ENCODE measurements at regions not wholly inside any gene's neighbourhood (a gene's known extent, or its start where the extent isn't known, plus 50 kb on each side); places are given as distances from the start of the nearest gene placed in this dataset.

DNA sequence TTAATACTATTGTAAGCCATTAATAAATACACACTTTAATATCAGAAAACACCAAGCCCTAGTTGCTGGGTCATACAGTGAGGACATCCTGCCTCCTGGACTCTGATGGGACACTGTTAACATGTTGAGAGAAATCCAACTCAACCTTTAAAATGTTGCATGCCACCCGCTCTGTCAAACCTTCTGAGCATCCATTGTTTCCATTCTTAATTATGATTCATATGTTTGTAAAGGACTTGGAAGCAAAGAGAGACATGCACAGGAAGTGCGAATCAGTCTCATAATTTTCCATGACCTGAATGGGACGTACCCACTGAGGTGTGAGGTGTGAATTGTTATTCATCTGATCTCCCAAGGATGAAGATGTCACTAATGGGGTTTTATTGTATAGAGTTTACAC is 186.4 kb downstream of the CAAP1 start (continued):
- no peak for TF ChIP-seq ZNF219 (CRISPR knock-in tag; IDR thresholded peaks at IDR 0.05; ENCODE audit: borderline replicate concordance)

DNA sequence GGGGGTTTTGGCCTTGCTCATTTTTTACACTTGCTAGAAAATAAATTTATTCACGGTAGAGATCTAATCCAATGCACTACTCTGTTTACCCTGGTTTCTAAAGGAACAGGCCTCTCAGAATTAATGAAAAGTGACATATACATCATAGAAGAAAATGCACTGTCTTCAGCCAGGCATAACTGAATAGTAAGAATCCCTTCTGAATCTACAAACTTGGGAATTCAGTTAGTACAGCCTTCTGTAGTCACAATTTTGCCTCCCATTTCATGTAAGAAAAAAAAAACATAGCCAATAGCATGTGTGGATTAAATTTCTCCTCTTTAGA is 197.3 kb downstream of the CAAP1 start:
- no peaks in the 10 kb centered on the region for H3K4me1 Mint-ChIP-seq
- CTCF ChIA-PET: interaction anchor here (1.1 kb wide), 1 partner anchor 28 kb away, joined by 3 read pairs; no protein-coding TSS in a partner anchor
- POLR2A ChIA-PET: no interaction called here
- H3K9me3 Mint-ChIP-seq: peaks cover 36% of the 10 kb centered on the region
- DNase-seq (ENCODE audit: low spot score): no peak
- no peak for ATAC-seq
- no peak overlapping the region for H3K27ac Mint-ChIP-seq
- TF ChIP-seq OVOL2 (CRISPR knock-in tag; IDR thresholded peaks at IDR 0.05; ENCODE audit: borderline replicate concordance) (no peak), MXD4 (CRISPR knock-in tag; IDR thresholded peaks at IDR 0.05; ENCODE audit: borderline replicate concordance) (no peak), SP1 (CRISPR knock-in tag; conservative IDR thresholded peaks at IDR 0.05) (no peak), ZNF219 (CRISPR knock-in tag; IDR thresholded peaks at IDR 0.05; ENCODE audit: borderline replicate concordance) (no peak)
- TF ChIP-seq, protein P1, sequence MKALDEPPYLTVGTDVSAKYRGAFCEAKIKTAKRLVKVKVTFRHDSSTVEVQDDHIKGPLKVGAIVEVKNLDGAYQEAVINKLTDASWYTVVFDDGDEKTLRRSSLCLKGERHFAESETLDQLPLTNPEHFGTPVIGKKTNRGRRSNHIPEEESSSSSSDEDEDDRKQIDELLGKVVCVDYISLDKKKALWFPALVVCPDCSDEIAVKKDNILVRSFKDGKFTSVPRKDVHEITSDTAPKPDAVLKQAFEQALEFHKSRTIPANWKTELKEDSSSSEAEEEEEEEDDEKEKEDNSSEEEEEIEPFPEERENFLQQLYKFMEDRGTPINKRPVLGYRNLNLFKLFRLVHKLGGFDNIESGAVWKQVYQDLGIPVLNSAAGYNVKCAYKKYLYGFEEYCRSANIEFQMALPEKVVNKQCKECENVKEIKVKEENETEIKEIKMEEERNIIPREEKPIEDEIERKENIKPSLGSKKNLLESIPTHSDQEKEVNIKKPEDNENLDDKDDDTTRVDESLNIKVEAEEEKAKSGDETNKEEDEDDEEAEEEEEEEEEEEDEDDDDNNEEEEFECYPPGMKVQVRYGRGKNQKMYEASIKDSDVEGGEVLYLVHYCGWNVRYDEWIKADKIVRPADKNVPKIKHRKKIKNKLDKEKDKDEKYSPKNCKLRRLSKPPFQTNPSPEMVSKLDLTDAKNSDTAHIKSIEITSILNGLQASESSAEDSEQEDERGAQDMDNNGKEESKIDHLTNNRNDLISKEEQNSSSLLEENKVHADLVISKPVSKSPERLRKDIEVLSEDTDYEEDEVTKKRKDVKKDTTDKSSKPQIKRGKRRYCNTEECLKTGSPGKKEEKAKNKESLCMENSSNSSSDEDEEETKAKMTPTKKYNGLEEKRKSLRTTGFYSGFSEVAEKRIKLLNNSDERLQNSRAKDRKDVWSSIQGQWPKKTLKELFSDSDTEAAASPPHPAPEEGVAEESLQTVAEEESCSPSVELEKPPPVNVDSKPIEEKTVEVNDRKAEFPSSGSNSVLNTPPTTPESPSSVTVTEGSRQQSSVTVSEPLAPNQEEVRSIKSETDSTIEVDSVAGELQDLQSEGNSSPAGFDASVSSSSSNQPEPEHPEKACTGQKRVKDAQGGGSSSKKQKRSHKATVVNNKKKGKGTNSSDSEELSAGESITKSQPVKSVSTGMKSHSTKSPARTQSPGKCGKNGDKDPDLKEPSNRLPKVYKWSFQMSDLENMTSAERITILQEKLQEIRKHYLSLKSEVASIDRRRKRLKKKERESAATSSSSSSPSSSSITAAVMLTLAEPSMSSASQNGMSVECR (CRISPR knock-in tag; IDR thresholded peaks at IDR 0.05; ENCODE audit: borderline replicate concordance): no peak
- TF ChIP-seq, protein P2, sequence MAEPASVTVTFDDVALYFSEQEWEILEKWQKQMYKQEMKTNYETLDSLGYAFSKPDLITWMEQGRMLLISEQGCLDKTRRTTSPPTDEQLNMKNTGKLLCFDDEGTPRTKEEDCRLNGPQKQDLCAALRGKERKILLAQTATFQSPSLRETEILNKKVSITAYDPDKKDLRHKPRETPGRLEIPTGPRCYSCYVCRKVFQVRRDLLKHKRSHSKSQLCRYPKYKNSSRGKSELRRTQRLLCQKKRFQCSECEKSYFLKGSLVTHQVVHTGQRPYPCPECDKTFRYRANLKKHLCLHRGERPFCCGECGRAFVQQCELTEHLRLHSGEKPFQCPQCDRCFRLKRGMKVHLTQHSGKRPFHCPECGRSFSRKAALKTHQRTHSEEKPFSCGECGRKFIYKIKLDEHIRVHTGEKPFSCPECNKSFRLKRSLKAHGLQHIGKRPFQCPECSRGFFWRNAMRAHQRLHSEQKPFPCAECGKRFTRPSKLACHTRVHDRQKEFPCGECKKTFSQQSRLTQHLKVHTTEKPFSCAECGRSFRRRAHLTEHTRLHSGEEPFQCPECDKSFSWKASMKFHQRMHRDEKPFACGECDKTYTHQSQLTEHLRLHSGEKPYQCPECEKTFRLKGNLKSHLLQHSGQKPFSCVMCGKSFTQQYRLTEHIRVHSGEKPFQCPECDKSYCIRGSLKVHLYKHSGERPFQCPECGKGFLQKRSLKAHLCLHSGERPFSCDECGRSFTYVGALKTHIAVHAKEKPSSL (CRISPR knock-in tag; conservative IDR thresholded peaks at IDR 0.05): no peak
- no peak overlapping the region for H3K4me3 Mint-ChIP-seq
- peaks cover 22% of the 10 kb centered on the region for H3K36me3 Mint-ChIP-seq
- H3K27me3 Mint-ChIP-seq (ENCODE audit: low read depth): no peaks in the 10 kb centered on the region; the same call in 1 of the 2 replicates

DNA sequence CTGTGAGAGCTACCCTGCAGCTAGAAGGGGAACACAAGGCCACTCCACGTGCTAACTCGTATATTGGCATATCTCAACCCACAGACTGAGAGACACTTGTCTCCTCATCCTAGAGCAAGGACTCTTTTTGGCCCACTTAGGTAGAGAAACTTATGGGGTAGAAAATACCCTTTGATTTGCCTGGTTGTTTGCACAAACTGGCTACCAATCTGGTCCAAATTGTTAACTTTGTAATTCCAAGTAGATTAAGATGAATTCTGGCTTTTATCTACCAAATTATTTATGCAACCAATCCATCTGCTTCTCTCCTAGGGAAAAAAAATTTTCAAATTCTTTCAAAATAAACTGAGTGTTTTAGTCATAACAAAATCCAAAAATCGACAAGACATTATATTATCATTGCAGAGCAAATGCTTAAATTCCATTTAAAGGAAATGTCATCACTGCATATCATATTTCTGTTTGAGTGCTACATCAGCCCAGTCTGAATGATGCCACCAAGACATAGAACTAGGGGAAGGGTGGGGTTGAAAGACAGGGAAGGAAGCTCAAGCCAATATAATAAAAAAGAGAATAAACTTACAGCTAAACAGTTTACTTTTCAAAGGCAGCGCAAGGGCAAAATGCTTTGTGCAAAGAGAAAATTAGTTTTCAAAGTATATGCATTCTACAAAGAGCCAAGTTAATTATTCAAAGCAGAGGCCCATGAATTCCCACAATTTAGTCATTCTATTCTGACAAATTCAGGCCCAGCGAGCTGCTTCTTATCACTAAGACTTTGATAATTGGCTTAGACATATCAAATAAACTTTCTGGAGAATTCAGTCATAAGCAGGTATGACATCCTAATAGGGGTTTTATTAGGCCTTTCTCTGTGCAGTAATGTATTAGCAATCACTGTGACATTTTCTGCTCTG is 198.0 kb downstream of the CAAP1 start:
- H3K27ac Mint-ChIP-seq: no peak overlapping the region
- ATAC-seq (no peak), DNase-seq (ENCODE audit: low spot score) (no peak)
- H3K9me3 Mint-ChIP-seq: peaks cover 30% of the 10 kb centered on the region
- ChIA-PET CTCF (interaction anchor here (1.1 kb wide), 1 partner anchor 29 kb away, joined by 3 read pairs; no protein-coding TSS in a partner anchor), POLR2A (no interaction called here)
- H3K36me3 Mint-ChIP-seq: peaks cover 17% of the 10 kb centered on the region
- no peaks in the 10 kb centered on the region; the same call in 1 of the 2 replicates for H3K27me3 Mint-ChIP-seq (ENCODE audit: low read depth)
- no peaks in the 10 kb centered on the region for H3K4me1 Mint-ChIP-seq
- TF ChIP-seq, protein P3, sequence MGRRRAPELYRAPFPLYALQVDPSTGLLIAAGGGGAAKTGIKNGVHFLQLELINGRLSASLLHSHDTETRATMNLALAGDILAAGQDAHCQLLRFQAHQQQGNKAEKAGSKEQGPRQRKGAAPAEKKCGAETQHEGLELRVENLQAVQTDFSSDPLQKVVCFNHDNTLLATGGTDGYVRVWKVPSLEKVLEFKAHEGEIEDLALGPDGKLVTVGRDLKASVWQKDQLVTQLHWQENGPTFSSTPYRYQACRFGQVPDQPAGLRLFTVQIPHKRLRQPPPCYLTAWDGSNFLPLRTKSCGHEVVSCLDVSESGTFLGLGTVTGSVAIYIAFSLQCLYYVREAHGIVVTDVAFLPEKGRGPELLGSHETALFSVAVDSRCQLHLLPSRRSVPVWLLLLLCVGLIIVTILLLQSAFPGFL (CRISPR knock-in tag; IDR thresholded peaks at IDR 0.05; ENCODE audit: borderline replicate concordance): no peak
- no peak for TF ChIP-seq NFE2L1 (CRISPR knock-in tag; IDR thresholded peaks at IDR 0.05)
- H3K4me3 Mint-ChIP-seq: no peak overlapping the region

DNA sequence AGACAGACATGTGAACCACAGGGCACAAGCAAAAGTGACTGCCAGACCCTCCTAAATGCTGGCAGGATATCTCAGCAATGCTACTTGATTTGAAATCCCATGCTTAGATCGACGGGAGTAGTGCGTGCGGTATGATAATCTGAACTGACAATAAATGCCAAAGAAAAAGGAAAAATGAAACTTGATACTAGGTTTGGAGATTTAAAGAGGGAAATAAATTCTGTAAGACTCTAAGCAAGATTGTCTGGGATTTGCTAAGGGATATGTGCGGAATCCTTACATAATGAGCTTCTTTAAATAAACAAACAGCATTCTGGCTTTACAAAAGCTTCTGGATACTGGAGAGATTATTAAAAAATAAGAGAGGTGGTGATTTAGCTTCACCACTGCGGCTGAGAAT is 203.6 kb downstream of the CAAP1 start:
- Mint-ChIP-seq H3K4me1 (no peaks in the 10 kb centered on the region), H3K9me3 (no peaks in the 10 kb centered on the region), H3K36me3 (no peaks in the 10 kb centered on the region), H3K27me3 (ENCODE audit: low read depth) (no peaks in the 10 kb centered on the region; the same call in 1 of the 2 replicates), H3K27ac (no peak overlapping the region), H3K4me3 (no peak overlapping the region)
- DNase-seq (ENCODE audit: low spot score): no peak
- ATAC-seq: no peak
- ChIA-PET POLR2A (no interaction called here), CTCF (no interaction called here)
- TF ChIP-seq NFATC4 (CRISPR knock-in tag; IDR thresholded peaks at IDR 0.05): no peak
- no peak for TF ChIP-seq ZNF232 (CRISPR knock-in tag; IDR thresholded peaks at IDR 0.05)
- no peak for TF ChIP-seq NR1H2 (CRISPR knock-in tag; IDR thresholded peaks at IDR 0.05)
- no peak for TF ChIP-seq ZNF416 (CRISPR knock-in tag; IDR thresholded peaks at IDR 0.05)
- TF ChIP-seq, protein P4, sequence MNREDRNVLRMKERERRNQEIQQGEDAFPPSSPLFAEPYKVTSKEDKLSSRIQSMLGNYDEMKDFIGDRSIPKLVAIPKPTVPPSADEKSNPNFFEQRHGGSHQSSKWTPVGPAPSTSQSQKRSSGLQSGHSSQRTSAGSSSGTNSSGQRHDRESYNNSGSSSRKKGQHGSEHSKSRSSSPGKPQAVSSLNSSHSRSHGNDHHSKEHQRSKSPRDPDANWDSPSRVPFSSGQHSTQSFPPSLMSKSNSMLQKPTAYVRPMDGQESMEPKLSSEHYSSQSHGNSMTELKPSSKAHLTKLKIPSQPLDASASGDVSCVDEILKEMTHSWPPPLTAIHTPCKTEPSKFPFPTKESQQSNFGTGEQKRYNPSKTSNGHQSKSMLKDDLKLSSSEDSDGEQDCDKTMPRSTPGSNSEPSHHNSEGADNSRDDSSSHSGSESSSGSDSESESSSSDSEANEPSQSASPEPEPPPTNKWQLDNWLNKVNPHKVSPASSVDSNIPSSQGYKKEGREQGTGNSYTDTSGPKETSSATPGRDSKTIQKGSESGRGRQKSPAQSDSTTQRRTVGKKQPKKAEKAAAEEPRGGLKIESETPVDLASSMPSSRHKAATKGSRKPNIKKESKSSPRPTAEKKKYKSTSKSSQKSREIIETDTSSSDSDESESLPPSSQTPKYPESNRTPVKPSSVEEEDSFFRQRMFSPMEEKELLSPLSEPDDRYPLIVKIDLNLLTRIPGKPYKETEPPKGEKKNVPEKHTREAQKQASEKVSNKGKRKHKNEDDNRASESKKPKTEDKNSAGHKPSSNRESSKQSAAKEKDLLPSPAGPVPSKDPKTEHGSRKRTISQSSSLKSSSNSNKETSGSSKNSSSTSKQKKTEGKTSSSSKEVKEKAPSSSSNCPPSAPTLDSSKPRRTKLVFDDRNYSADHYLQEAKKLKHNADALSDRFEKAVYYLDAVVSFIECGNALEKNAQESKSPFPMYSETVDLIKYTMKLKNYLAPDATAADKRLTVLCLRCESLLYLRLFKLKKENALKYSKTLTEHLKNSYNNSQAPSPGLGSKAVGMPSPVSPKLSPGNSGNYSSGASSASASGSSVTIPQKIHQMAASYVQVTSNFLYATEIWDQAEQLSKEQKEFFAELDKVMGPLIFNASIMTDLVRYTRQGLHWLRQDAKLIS (CRISPR knock-in tag; IDR thresholded peaks at IDR 0.05; ENCODE audit: borderline replicate concordance): no peak
- no peak for TF ChIP-seq GABPB1 (CRISPR knock-in tag; IDR thresholded peaks at IDR 0.05)
- no peak for TF ChIP-seq FOXK1 (CRISPR knock-in tag; IDR thresholded peaks at IDR 0.05)
- TF ChIP-seq, protein P5, sequence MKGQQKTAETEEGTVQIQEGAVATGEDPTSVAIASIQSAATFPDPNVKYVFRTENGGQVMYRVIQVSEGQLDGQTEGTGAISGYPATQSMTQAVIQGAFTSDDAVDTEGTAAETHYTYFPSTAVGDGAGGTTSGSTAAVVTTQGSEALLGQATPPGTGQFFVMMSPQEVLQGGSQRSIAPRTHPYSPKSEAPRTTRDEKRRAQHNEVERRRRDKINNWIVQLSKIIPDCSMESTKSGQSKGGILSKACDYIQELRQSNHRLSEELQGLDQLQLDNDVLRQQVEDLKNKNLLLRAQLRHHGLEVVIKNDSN (CRISPR knock-in tag; IDR thresholded peaks at IDR 0.05): no peak
- TF ChIP-seq ETV6 (CRISPR knock-in tag; IDR thresholded peaks at IDR 0.05): no peak
